OCI-LY1 (cell line): ENCODE measurements at regions not wholly inside any gene's neighbourhood (a gene's known extent, or its start where the extent isn't known, plus 50 kb on each side); places are given as distances from the start of the nearest gene placed in this dataset.

Source experiments
- H2AFZ ChIP-seq: fragments of 200-600 bp; sonication (generic), shearing (Covaris generic); 2 replicates; pipeline ENCODE4 v1.6.0; 2014; ENCODE audit warnings: antibody characterized with exemption, mild to moderate bottlenecking, low read length
- H3F3A ChIP-seq: fragments of 200-600 bp; sonication (generic), shearing (Covaris generic); 2 replicates; pipeline ENCODE4 v1.6.0; 2014; ENCODE audit warnings: mild to moderate bottlenecking, antibody characterized with exemption, low read length, moderate library complexity; ENCODE audit not compliant: insufficient read depth
- H3K27ac ChIP-seq: fragments of 200-600 bp; sonication (generic); 2 replicates; pipeline ENCODE4 v1.5.1; 2014; ENCODE audit warnings: low read length, mixed run types, mild to moderate bottlenecking, low read depth; ENCODE audit not compliant: poor library complexity, severe bottlenecking
- H3K27me3 ChIP-seq: fragments of 200-600 bp; sonication (generic); 2 replicates; pipeline ENCODE4 v1.6.0; 2014; ENCODE audit warnings: antibody characterized with exemption, mild to moderate bottlenecking, low read length, moderate library complexity; ENCODE audit not compliant: insufficient read depth
- H3K36me3 ChIP-seq: fragments of 200-600 bp; sonication (generic); 2 replicates; pipeline ENCODE4 v1.6.1; 2014; ENCODE audit warnings: mild to moderate bottlenecking, antibody characterized with exemption, low read length, moderate library complexity, mixed read lengths; ENCODE audit not compliant: insufficient read depth
- H3K4me1 ChIP-seq: fragments of 200-600 bp; sonication (generic); 2 replicates; pipeline ENCODE4 v1.5.1; 2014; ENCODE audit warnings: mild to moderate bottlenecking, low read length, moderate library complexity; ENCODE audit not compliant: insufficient read depth, severe bottlenecking
- H3K4me2 ChIP-seq: fragments of 200-600 bp; sonication (generic), shearing (Covaris generic); 2 replicates; pipeline ENCODE4 v1.6.1; 2014; ENCODE audit warnings: low read length
- H3K4me3 ChIP-seq: fragments of 200-600 bp; sonication (generic); 2 replicates; pipeline ENCODE4 v1.5.1; 2014; ENCODE audit warnings: low read length, low read depth, mild to moderate bottlenecking, mixed read lengths; ENCODE audit not compliant: poor library complexity, severe bottlenecking
- H3K79me2 ChIP-seq: fragments of 200-600 bp; shearing (Covaris generic); 2 replicates; pipeline ENCODE4 v1.6.1; 2016; ENCODE audit warnings: mixed run types, low read length, mixed read lengths; ENCODE audit not compliant: insufficient read depth
- H3K9ac ChIP-seq: fragments of 200-600 bp; sonication (generic), shearing (Covaris generic); 2 replicates; pipeline ENCODE4 v1.6.1; 2014; ENCODE audit warnings: mild to moderate bottlenecking, low read length, mixed read lengths
- H3K9me2 ChIP-seq: fragments of 200-600 bp; sonication (generic), shearing (Covaris generic); 2 replicates; pipeline ENCODE4 v1.6.1; 2014; ENCODE audit warnings: low read depth, mild to moderate bottlenecking, low read length, mixed read lengths
- H3K9me3 ChIP-seq: fragments of 200-600 bp; shearing (Covaris generic); 2 replicates; pipeline ENCODE4 v1.6.1; 2014; ENCODE audit warnings: low read length, mixed read lengths
- H4K20me1 ChIP-seq: fragments of 200-600 bp; sonication (generic), shearing (Covaris generic); 2 replicates; pipeline ENCODE4 v1.6.0; 2016; ENCODE audit warnings: mild to moderate bottlenecking, low read length; ENCODE audit not compliant: insufficient read depth
- EZH2 ChIP-seq: fragments of 200-600 bp; sonication (generic), shearing (Covaris generic); IDR thresholded peaks from 2 replicates; pipeline ENCODE4 v1.8.0; 2017; ENCODE audit warnings: borderline replicate concordance, mixed run types, mild to moderate bottlenecking, antibody characterized with exemption, low read length, moderate library complexity, mixed read lengths
- TF ChIP-seq, protein P1 (sequence below): fragments of 200-600 bp; sonication (generic), shearing (Covaris generic); IDR thresholded peaks from 2 replicates; pipeline ENCODE4 v1.5.1; 2017; ENCODE audit warnings: mild to moderate bottlenecking, antibody characterized with exemption, low read length, moderate library complexity, mixed read lengths

DNA sequence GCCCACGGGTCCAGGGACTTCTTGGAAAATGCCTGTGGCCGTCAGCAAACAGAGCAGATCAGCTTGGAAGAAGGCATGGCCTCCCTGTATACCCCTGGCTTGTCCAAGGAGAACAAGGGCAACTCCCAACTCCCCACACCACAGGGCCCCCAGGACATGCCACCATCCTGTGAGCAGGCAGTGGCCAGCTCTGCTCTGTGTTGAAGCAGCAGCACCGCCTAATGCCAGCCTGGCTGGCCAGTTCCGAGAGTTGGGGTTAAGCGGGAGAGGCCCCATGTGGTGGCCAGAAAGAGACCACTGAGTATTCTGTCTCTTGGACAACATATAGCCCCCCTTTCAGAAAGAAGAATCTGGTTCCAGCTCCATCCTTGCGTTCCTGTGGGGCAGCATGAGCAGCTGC, 209.2 kb downstream of the CTTN start:
- TF ChIP-seq, protein P1, sequence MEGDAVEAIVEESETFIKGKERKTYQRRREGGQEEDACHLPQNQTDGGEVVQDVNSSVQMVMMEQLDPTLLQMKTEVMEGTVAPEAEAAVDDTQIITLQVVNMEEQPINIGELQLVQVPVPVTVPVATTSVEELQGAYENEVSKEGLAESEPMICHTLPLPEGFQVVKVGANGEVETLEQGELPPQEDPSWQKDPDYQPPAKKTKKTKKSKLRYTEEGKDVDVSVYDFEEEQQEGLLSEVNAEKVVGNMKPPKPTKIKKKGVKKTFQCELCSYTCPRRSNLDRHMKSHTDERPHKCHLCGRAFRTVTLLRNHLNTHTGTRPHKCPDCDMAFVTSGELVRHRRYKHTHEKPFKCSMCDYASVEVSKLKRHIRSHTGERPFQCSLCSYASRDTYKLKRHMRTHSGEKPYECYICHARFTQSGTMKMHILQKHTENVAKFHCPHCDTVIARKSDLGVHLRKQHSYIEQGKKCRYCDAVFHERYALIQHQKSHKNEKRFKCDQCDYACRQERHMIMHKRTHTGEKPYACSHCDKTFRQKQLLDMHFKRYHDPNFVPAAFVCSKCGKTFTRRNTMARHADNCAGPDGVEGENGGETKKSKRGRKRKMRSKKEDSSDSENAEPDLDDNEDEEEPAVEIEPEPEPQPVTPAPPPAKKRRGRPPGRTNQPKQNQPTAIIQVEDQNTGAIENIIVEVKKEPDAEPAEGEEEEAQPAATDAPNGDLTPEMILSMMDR: no peak
- TF ChIP-seq EZH2: no peak
- no peaks in the 10 kb centered on the region for H3F3A ChIP-seq
- no peaks in the 10 kb centered on the region for H3K9me2 ChIP-seq
- no peaks in the 10 kb centered on the region for H3K9me3 ChIP-seq
- H2AFZ ChIP-seq: no peak overlapping the region
- H4K20me1 ChIP-seq: no peaks in the 10 kb centered on the region
- H3K4me1 ChIP-seq: no peaks in the 10 kb centered on the region
- H3K27ac ChIP-seq: no peak overlapping the region
- no peak overlapping the region for H3K4me2 ChIP-seq
- H3K4me3 ChIP-seq: no peak overlapping the region
- H3K79me2 ChIP-seq: no peaks in the 10 kb centered on the region
- 0 out of 2 replicates have a peak, but pooled peaks cover 7% of the 10 kb centered on the region for H3K27me3 ChIP-seq
- H3K36me3 ChIP-seq: no peaks in the 10 kb centered on the region
- no peak overlapping the region for H3K9ac ChIP-seq

DNA sequence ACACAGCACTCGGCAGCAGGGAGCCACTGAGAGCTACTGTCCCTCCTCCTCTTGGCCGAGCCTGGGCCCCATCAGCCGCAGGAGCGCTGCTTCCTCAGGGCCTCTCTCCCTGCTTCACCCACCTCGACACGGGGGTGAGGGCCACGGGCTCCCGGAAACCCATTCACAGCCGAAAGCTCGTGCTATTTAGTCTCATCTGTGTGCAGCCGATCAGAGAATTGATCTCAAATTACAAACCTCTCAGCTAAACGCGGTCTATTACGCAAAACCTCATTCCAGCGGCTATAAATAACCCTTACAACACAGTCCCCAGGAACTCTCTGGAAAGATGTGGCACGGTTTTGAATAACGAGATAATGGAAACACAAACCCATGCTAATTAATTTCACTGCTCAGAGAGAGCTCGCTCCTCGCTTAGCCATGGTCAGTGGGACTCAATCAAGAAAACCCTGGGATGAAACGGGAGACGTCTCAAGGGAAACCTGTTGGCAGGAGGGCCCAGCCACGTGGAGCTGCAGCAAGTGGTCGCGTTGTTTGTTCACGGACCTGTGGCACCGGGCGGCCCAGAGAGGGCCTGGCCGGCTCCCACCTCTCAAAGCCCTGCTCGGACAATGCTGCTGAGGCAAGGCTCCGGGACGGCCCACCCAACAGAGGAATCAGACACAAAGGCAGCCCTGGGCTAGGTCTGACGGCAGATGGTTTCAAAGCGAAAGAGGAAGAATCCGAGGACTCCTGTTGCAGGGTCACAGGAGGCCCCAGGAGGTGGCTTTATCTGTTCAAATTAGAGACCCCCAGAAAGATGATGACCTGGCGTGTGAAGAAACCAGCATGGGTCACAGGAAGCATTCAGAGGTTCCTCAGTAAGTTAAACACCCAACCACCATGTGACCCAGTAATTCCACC, 210.5 kb downstream of the CTTN start:
- Histone ChIP-seq H4K20me1 (no peaks in the 10 kb centered on the region), H3K9me3 (no peaks in the 10 kb centered on the region), H3K9me2 (no peaks in the 10 kb centered on the region), H3K79me2 (no peaks in the 10 kb centered on the region), H3K4me3 (no peak overlapping the region), H3K36me3 (no peaks in the 10 kb centered on the region), H2AFZ (no peak overlapping the region), H3K9ac (no peak overlapping the region), H3K4me2 (no peak overlapping the region), H3F3A (no peaks in the 10 kb centered on the region), H3K27ac (no peak overlapping the region), H3K27me3 (0 out of 2 replicates have a peak, but pooled peaks cover 7% of the 10 kb centered on the region), H3K4me1 (no peaks in the 10 kb centered on the region)
- no peak for TF ChIP-seq EZH2
- TF ChIP-seq, protein P1: no peak

DNA sequence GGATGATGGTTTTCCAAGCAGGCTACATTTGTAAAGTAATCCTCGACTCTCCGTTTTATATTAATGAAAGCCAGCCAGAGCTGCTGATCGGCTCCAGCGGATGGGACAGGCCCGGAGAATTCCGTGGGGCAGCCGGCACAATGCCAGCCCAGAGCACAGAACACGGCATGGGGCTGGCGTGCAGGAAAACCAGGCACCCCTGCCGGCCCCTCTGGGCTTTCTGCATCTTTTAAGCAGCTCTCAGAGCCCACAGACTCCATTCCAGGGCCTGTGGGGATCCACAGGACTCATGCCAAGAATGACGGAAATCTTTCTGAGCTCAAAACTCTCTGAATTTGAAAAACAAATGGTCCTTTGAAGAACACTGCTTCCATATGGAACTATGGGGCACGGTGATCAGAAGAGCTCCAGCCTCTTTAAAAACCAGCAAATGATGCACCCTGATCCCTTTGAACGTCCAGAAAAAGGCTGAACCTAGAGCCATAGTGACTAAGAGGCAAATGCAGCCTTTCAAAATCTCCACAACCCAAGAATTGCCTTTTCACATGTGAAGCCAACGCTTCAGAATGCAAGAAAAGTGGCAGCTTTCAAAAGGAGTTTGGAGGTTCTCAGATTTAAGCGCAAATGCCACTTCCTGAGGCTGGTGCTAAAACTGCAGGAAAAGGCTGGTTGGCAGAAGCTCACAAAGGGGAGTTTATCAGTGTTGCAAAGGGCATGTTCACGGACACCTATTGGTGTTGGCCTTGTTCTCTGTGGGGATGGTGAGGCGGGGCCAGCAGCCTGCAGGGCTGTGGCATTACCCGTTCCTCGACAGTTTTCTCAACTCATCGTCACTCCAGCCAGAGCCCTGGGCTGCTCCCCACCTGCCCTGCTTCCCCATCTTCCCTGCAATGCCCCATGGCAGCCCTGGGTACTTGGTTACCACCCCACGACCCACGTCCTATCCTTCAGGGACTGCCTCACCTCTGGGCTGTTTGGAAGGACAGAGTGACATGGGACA, 212.5 kb downstream of the CTTN start:
- no peaks in the 10 kb centered on the region for H3K9me3 ChIP-seq
- H3F3A ChIP-seq: no peaks in the 10 kb centered on the region
- TF ChIP-seq, protein P1: no peak
- TF ChIP-seq EZH2: no peak
- H3K27ac ChIP-seq: no peak overlapping the region
- H3K36me3 ChIP-seq: no peaks in the 10 kb centered on the region
- H3K9ac ChIP-seq: no peak overlapping the region
- H3K4me3 ChIP-seq: no peak overlapping the region
- no peaks in the 10 kb centered on the region for H3K79me2 ChIP-seq
- no peaks in the 10 kb centered on the region for H3K4me1 ChIP-seq
- 0 out of 2 replicates have a peak, but pooled peaks cover 3% of the 10 kb centered on the region for H3K27me3 ChIP-seq
- H4K20me1 ChIP-seq: no peaks in the 10 kb centered on the region
- no peaks in the 10 kb centered on the region for H3K9me2 ChIP-seq
- no peak overlapping the region for H2AFZ ChIP-seq
- H3K4me2 ChIP-seq: no peak overlapping the region
